Spleen (tissue), 11 donors: ENCODE measurements at regions not wholly inside any gene's neighbourhood (a gene's known extent, or its start where the extent isn't known, plus 50 kb on each side); places are given as distances from the start of the nearest gene placed in this dataset.

Source experiments
- DNase-seq: peaks from one replicate; pipeline ENCODE4 v3.0.0-alpha.2; 2020
- H3K27ac ChIP-seq, 8 donors: fragments of 200-600 bp; sonication (generic) in 7 of 8; 1 replicate in 4 of 8; 2 replicates in 4 of 8; pipeline versions ENCODE4 v1.5.0 to v1.8.0; 2016 to 2021; ENCODE audit warnings: inconsistent platforms in 4 of 8, mild to moderate bottlenecking in 4 of 8, moderate library complexity in 1 of 8
- H3K27me3 ChIP-seq, 7 donors: fragments of 200-600 bp; sonication (generic) in 6 of 7; replicated peaks in 1 of 7; 1 replicate in 4 of 7; 2 replicates in 3 of 7; pipeline versions ENCODE4 v1.5.0 to v1.8.0; 2016 to 2021; ENCODE audit warnings: inconsistent platforms in 3 of 7, mild to moderate bottlenecking in 1 of 7
- H3K36me3 ChIP-seq, 6 donors: fragments of 200-600 bp; sonication (generic) in 5 of 6; 1 replicate in 4 of 6; 2 replicates in 2 of 6; pipeline versions ENCODE4 v1.5.0 to v1.8.0; 2016 to 2021; ENCODE audit warnings: inconsistent platforms in 2 of 6
- H3K4me1 ChIP-seq, 6 donors: fragments of 200-600 bp; sonication (generic) in 5 of 6; 1 replicate in 3 of 6; 2 replicates in 3 of 6; pipeline versions ENCODE4 v1.5.0 to v1.8.0; 2016 to 2021; ENCODE audit warnings: inconsistent platforms in 3 of 6
- H3K4me3 ChIP-seq, 8 donors: fragments of 200-600 bp; sonication (generic) in 7 of 8; 1 replicate in 4 of 8; 2 replicates in 4 of 8; pipeline versions ENCODE4 v1.5.0 to v1.8.0; 2016 to 2021; ENCODE audit warnings: inconsistent platforms in 4 of 8, mild to moderate bottlenecking in 4 of 8, moderate library complexity in 2 of 8
- H3K9me3 ChIP-seq, 8 donors: fragments of 200-600 bp; sonication (generic) in 7 of 8; 1 replicate in 4 of 8; 2 replicates in 4 of 8; pipeline versions ENCODE4 v1.5.0 to v1.8.0; 2016 to 2021; ENCODE audit warnings: inconsistent platforms in 4 of 8
- POLR2A ChIP-seq, 3 donors: fragments of 450-650 bp; IDR thresholded peaks; one replicate each; pipeline ENCODE4 v1.5.1; 2017; ENCODE audit warnings: antibody characterized with exemption in 3 of 3, mild to moderate bottlenecking in 1 of 3
- POLR2AphosphoS5 ChIP-seq, 3 donors: sonication (generic); formaldehyde crosslinking; IDR thresholded peaks; one replicate each; pipeline ENCODE4 v1.5.1; 2017; ENCODE audit warnings: antibody characterized with exemption in 3 of 3
- WGBS, 5 donors: extraction: QIAGEN DNeasy Blood & Tissue Kit in 3 of 5; methylation state at CpG; one replicate each; pipeline versions ENCODE4 v1.1.5 to v1.1.7; 2013 to 2018; 5-methylcytosine and 5-hydroxymethylcytosine counted together
- intact Hi-C: fragments of 100-400 bp; cut with DNase I; formaldehyde crosslinking; loops from one replicate; pipeline ENCODE4 v1.15.0; 2023; ENCODE audit warnings: low total_unique reads
- TF ChIP-seq, protein P1 (sequence below), 11 experiments: fragments of 200-600 bp in 7 of 11; fragments of 450-650 bp in 4 of 11; sonication (generic) in 4 of 11; IDR thresholded peaks in 8 of 11; conservative IDR thresholded peaks in 3 of 11; 1 replicate in 7 of 11; 2 replicates in 4 of 11; pipeline versions ENCODE4 v1.4.0 to v1.8.0; 2016 to 2021; ENCODE audit warnings: antibody characterized with exemption in 11 of 11, inconsistent platforms in 4 of 11, mild to moderate bottlenecking in 1 of 11
- donor health status: healthy with polysubstance abuse.
- donor health status: DM: no; HTN: no; CAD: no; lungs with moderate emphysema.
- donor health status: DM: no; HTN: no; CAD: no.
- donor health status: Bipolar disorder and iron deficiency.
- donor health status: healthy.
- donor health status: DM: no; HTN: no; CAD: no.
- donor health status: DM: yes; HTN: yes; CAD: no.

DNA sequence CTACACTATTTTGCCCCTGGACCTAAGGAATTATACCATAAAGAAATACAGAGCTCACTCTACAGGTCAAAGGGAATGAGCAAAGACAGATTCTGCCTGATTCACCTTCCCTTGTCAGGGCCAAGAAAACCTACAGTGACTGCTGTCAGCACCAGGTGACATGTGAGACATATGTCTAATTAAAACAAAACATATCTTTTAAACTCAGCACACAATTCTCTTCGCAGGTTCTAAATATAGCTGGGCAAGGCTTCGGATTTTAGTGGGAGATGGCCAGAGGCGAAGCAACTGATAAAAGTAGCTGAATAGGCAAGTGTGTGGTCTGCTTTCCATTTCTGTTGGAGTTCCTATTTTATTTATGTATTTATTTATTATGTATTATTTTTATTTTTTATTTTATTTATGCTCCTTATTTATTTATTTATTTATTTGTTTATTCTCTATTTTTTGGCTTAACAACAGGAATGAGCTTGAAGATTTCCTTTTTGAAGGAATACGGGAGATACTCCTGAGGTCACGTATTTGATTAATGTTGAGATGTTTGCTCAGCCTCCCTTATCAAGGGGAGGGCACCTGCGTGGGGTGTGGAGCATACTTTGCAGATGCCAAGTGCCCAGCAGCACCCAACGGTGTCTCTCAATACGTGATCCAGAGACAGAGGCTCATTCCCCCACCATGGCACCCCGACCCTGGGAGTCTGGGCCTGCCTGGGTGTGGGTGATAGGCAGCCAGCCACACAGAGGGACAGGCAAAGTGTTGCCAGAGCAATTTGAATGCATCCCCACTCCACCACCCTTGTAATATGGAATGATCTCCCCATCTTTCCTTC lies 141.8 kb downstream of the RNF152 start:
- Histone ChIP-seq H3K36me3 (no peaks in the 10 kb centered on the region), H3K4me1 (no peaks in the 10 kb centered on the region), H3K4me3 (no peak overlapping the region), H3K27me3 (peaks cover 0 to 22% (median 0%) of the 10 kb centered on the region in 7 donors), H3K9me3 (no peaks in the 10 kb centered on the region), H3K27ac (no peak overlapping the region)
- 88 to 95% (median 94%) methylated on average over 8 to 9 of the region's 9 CpGs for WGBS, 5 donors
- TF ChIP-seq, protein P1, sequence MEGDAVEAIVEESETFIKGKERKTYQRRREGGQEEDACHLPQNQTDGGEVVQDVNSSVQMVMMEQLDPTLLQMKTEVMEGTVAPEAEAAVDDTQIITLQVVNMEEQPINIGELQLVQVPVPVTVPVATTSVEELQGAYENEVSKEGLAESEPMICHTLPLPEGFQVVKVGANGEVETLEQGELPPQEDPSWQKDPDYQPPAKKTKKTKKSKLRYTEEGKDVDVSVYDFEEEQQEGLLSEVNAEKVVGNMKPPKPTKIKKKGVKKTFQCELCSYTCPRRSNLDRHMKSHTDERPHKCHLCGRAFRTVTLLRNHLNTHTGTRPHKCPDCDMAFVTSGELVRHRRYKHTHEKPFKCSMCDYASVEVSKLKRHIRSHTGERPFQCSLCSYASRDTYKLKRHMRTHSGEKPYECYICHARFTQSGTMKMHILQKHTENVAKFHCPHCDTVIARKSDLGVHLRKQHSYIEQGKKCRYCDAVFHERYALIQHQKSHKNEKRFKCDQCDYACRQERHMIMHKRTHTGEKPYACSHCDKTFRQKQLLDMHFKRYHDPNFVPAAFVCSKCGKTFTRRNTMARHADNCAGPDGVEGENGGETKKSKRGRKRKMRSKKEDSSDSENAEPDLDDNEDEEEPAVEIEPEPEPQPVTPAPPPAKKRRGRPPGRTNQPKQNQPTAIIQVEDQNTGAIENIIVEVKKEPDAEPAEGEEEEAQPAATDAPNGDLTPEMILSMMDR (IDR thresholded peaks at IDR 0.05 in 8 of 11, conservative IDR thresholded peaks at IDR 0.05 in 3 of 11): no peak
- TF ChIP-seq POLR2A (IDR thresholded peaks at IDR 0.05) (no peak), POLR2AphosphoS5 (IDR thresholded peaks at IDR 0.05) (no peak)
- intact Hi-C loops: no loop called here
- DNase-seq: no peak

DNA sequence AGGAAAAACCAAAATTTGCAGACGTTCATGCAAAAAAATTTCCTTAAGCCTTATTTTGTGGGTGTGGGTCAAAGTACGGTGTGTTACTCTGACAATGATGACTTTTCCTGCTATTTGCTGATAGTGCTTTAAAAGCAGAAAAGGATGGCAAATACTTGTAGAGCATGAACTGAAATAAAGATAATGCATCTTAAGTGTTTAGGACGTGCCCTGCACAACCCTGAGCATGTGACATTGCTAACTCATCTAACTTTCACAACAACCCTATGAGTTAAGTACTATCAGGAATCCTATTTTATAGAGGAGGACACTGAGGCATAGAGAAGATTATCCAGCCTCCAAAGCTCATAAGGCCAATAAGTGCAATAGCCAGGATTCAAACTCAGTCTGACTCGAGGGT lies 143.3 kb downstream of the RNF152 start:
- DNase-seq: no peak
- TF ChIP-seq, protein P1 (IDR thresholded peaks at IDR 0.05 in 8 of 11, conservative IDR thresholded peaks at IDR 0.05 in 3 of 11): no peak
- TF ChIP-seq POLR2A (IDR thresholded peaks at IDR 0.05) (no peak), POLR2AphosphoS5 (IDR thresholded peaks at IDR 0.05) (no peak)
- WGBS, 5 donors: 66 to 79% (median 71%) methylated on average over 4 of the region's 4 CpGs
- no peaks in the 10 kb centered on the region for H3K4me1 ChIP-seq
- no peak overlapping the region for H3K4me3 ChIP-seq
- intact Hi-C loops: no loop called here
- H3K27me3 ChIP-seq: peaks cover 0 to 22% (median 0%) of the 10 kb centered on the region in 7 donors
- no peaks in the 10 kb centered on the region for H3K9me3 ChIP-seq
- no peak overlapping the region for H3K27ac ChIP-seq
- H3K36me3 ChIP-seq: no peaks in the 10 kb centered on the region

DNA sequence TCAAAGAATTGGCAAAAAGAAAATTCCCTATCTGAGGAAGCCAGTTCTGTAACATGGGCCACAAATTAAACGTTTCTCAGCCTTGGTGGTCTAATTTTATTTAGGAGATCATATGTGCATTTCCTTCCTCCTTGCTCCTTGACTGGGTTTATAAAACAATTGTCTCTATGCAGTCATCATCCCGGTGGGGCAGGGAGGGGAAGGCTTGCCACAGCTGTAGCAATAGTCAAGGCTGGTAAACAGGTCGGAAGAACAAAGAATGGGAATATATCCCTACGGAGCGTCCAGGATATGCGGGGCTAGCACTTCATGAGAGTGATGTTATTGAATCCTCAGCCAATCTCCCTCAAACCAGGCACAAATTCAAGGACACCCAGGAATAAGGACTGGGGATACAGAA lies 143.8 kb downstream of the RNF152 start:
- intact Hi-C loops: no loop called here
- WGBS, 5 donors: 43 to 65% (median 57%) methylated on average over 6 of the region's 6 CpGs
- Histone ChIP-seq H3K4me1 (no peaks in the 10 kb centered on the region), H3K9me3 (no peaks in the 10 kb centered on the region), H3K36me3 (no peaks in the 10 kb centered on the region), H3K27me3 (peaks cover 0 to 19% (median 0%) of the 10 kb centered on the region in 7 donors), H3K27ac (no peak overlapping the region), H3K4me3 (no peak overlapping the region)
- DNase-seq: no peak
- no peak for TF ChIP-seq POLR2AphosphoS5 (IDR thresholded peaks at IDR 0.05)
- TF ChIP-seq, protein P1 (IDR thresholded peaks at IDR 0.05 in 8 of 11, conservative IDR thresholded peaks at IDR 0.05 in 3 of 11): no peak
- TF ChIP-seq POLR2A (IDR thresholded peaks at IDR 0.05): no peak

DNA sequence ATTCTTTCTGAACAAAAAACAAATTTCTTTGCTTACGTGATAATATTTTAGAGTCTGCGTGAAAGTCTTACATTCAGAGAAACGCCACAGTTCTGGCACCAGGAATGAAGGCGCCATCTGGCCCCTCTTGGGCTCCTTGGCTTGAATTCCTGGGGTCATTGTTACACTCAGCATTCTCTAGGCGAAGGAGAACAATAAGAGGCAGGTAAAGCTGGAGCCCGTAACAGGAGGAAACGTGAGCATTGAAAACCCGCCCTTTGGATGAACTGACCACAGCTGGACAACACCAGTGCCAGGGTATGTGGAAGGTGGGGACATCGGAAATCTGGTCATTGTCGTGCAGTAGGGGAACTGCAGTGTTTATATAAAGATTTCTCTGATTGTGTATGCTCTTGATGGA lies 144.8 kb downstream of the RNF152 start:
- no peak overlapping the region for H3K4me3 ChIP-seq
- no peak for DNase-seq
- no peaks in the 10 kb centered on the region for H3K36me3 ChIP-seq
- H3K27me3 ChIP-seq: peaks cover 0 to 19% (median 0%) of the 10 kb centered on the region in 7 donors
- 73 to 85% (median 81%) methylated on average over 10 of the region's 10 CpGs for WGBS, 5 donors
- no peak for TF ChIP-seq POLR2A (IDR thresholded peaks at IDR 0.05)
- TF ChIP-seq, protein P1 (IDR thresholded peaks at IDR 0.05 in 8 of 11, conservative IDR thresholded peaks at IDR 0.05 in 3 of 11): no peak
- no peak for TF ChIP-seq POLR2AphosphoS5 (IDR thresholded peaks at IDR 0.05)
- no peak overlapping the region for H3K27ac ChIP-seq
- H3K9me3 ChIP-seq: no peaks in the 10 kb centered on the region
- no peaks in the 10 kb centered on the region for H3K4me1 ChIP-seq
- intact Hi-C loops: no loop called here
